ENCODE measurements at regions not wholly inside any gene's neighbourhood (a gene's known extent, or its start where the extent isn't known, plus 50 kb on each side); places are given as distances from the start of the nearest gene placed in this dataset.

- Histone ChIP-seq H3K4me1 (no peaks in the 10 kb centered on the region), H3K9me3 (no peaks in the 10 kb centered on the region), H3K27ac (no peak overlapping the region), H3K36me3 (no peaks in the 10 kb centered on the region), H3K27me3 (no peaks in the 10 kb centered on the region), H3K4me3 (replicated peaks in 1 of 3) (no peak overlapping the region)
- no peak for DNase-seq
- no peak for TF ChIP-seq POLR2A (IDR thresholded peaks at IDR 0.05)
- WGBS, 2 donors = 64 to 72% methylated on average over 4 of the region's 4 CpGs
- intact Hi-C loops (cut with DNase I) = no loop called here
Observed at GRCh38 chr21:32209580-32209979, 69.3 kb downstream of the MIS18A start.

- Histone ChIP-seq H3K27me3 (no peaks in the 10 kb centered on the region), H3K27ac (no peak overlapping the region), H3K9me3 (no peaks in the 10 kb centered on the region), H3K4me1 (no peaks in the 10 kb centered on the region), H3K4me3 (replicated peaks in 1 of 3) (no peak overlapping the region), H3K36me3 (no peaks in the 10 kb centered on the region)
- 35 to 49% methylated on average over 2 of the region's 2 CpGs for WGBS, 2 donors
- no peak for DNase-seq
- TF ChIP-seq POLR2A (IDR thresholded peaks at IDR 0.05) (no peak), CTCF (IDR thresholded peaks at IDR 0.05) (no peak)
- intact Hi-C loops (cut with DNase I) = no loop called here
Observed at GRCh38 chr21:32207406-32207716, 71.5 kb downstream of the MIS18A start.

GRCh38 chr21:32206631-32207405 lies 72.0 kb downstream of the MIS18A start:
- no peaks in the 10 kb centered on the region for H3K9me3 ChIP-seq
- H3K27me3 ChIP-seq = no peaks in the 10 kb centered on the region
- H3K36me3 ChIP-seq = no peaks in the 10 kb centered on the region
- TF ChIP-seq CTCF (IDR thresholded peaks at IDR 0.05) = no peak
- TF ChIP-seq POLR2A (IDR thresholded peaks at IDR 0.05) = no peak
- WGBS, 2 donors = 79 to 86% methylated on average over 16 of the region's 16 CpGs
- intact Hi-C loops (cut with DNase I) = no loop called here
- H3K4me3 ChIP-seq (replicated peaks in 1 of 3) = no peak overlapping the region
- no peaks in the 10 kb centered on the region for H3K4me1 ChIP-seq
- H3K27ac ChIP-seq = no peak overlapping the region
- no peak for DNase-seq

GRCh38 chr21:32203877-32204480 lies 74.9 kb downstream of the MIS18A start:
- H3K9me3 ChIP-seq = no peaks in the 10 kb centered on the region
- WGBS, 2 donors = 91% methylated on average over 6 of the region's 6 CpGs
- TF ChIP-seq CTCF (IDR thresholded peaks at IDR 0.05) (no peak), POLR2A (IDR thresholded peaks at IDR 0.05) (no peak)

GRCh38 chr21:32200029-32200428 lies 78.8 kb downstream of the MIS18A start:
- no peaks in the 10 kb centered on the region for H3K9me3 ChIP-seq
- H3K27ac ChIP-seq = no peak overlapping the region
- no peak for DNase-seq
- intact Hi-C loops (cut with DNase I) = no loop called here
- H3K4me3 ChIP-seq (replicated peaks in 1 of 3) = no peak overlapping the region
- WGBS, 2 donors = 80 to 89% methylated on average over 5 of the region's 5 CpGs
- H3K36me3 ChIP-seq = no peaks in the 10 kb centered on the region
- no peaks in the 10 kb centered on the region for H3K4me1 ChIP-seq
- no peaks in the 10 kb centered on the region for H3K27me3 ChIP-seq
- TF ChIP-seq POLR2A (IDR thresholded peaks at IDR 0.05) (no peak), CTCF (IDR thresholded peaks at IDR 0.05) (no peak)

More at GRCh38 chr21:32203877-32204480, 74.9 kb downstream of the MIS18A start:
- intact Hi-C loops (cut with DNase I) = no loop called here
- no peak overlapping the region for H3K27ac ChIP-seq
- no peak for DNase-seq
- H3K27me3 ChIP-seq = no peaks in the 10 kb centered on the region
- no peaks in the 10 kb centered on the region for H3K36me3 ChIP-seq
- no peak overlapping the region for H3K4me3 ChIP-seq (replicated peaks in 1 of 3)
- no peaks in the 10 kb centered on the region for H3K4me1 ChIP-seq
